ENCODE measurements at regions not wholly inside any gene's neighbourhood (a gene's known extent, or its start where the extent isn't known, plus 50 kb on each side); places are given as distances from the start of the nearest gene placed in this dataset.

DNA sequence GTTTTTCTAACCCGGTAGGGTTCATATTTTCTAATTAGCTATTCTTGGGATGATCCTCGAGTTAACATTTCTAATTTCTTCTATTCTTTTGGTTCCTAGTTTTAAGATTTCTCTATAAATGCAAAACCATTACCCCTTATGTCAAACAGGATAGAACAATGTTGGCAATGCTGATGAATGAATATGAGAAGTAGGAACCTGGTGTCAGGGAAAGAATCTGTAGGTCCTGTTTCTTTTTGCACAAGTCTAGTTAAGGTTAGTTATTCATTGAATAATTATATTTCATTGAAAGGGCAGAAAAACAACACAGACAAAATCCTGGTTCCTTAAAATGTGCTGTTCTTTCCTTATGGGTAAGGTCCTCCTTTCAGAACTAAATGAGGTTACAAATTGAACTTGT is 766.4 kb upstream of the FAM98A start:
- DNase-seq = no peak

DNA sequence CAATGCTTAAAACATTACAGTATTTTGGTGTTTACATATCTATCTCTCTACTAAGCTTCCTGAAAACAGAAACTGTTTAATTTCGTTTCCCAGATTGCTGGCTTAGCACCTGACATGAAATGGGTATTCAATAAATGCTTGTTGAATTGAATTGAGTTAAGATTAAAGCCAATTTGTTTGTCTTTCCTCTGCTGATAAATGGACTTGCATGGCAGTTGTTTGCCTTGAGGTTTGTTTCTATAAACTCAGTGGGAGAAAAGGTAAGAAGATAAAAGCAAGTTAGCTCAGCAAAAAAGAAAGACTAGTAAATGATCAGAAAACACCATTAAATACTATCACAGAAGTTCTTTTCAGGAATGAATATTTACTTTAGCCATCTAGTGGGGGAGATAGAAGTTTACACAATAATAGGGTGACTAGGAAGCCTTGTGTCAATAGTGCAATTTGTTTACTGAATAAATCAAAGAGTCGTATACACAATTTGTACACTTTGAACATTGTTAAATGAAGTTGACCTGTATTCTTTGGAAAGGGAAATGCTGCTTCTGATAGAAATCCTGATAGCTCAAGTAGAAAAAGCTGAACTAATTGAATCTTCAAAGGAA is 754.5 kb upstream of the FAM98A start:
- no peak for DNase-seq

- DNase-seq = no peak
These were observed 750.4 kb upstream of the FAM98A start for GRCh38 chr2:34349527-34349926.

DNA sequence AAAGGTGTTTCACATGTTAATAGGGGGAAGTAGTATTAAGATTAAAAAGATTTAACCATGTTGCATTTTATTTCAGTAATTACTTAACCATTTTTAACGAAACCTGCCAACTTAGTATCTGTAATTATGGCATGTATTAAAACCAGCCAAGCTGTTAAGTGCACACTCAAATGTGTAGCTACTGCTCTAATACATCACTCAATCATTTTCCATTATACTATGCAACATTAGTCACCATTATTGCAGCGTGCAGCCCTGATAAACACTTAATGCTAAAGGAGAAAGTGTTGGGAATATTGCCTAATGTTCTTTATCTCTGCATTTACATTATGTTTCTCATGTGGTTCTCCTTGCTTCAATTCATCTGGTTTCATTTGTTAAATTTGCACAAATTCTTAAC is 745.9 kb upstream of the FAM98A start:
- DNase-seq = no peak

GRCh38 chr2:34340307-34340706 is 741.2 kb upstream of the FAM98A start:
- DNase-seq = no peak

DNA sequence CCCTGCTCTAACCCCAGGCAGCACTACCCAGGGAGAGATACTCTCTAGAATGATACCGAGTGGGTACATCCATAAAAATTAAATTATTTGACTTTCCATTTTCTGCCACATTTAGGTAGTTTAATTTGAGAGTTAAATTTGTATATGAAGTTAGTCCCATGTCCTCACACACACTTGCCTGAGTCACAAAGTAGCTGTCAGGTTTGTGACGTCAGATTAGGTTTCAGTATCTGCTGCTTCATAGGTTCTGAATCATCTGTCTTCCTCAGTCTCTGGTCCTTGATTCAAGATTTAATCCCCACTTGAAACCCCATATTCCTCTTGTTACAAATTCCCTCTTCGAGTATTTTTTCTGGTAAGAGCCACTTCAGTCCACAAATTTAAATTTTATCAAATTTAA is 738.6 kb upstream of the FAM98A start:
- DNase-seq = no peak

DNA sequence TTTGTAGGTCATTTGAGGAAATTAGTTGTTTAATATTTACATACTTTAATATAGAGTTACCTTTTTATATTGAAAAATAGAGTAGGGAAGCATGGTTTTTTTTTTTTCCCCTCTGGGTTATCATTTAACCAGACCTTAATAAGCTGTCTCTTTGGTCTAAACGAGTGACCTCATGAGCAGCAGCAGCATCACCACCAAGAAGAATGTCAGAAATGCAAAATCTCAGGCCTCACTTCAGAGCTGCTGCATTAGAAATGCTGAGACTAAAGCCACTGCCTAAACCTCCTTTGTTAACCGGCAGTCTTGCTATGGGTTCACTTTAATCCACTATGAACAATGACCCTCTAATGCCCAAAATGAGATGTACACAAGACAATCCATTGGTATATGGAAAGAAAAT is 733.7 kb upstream of the FAM98A start:
- no peak for DNase-seq

DNA sequence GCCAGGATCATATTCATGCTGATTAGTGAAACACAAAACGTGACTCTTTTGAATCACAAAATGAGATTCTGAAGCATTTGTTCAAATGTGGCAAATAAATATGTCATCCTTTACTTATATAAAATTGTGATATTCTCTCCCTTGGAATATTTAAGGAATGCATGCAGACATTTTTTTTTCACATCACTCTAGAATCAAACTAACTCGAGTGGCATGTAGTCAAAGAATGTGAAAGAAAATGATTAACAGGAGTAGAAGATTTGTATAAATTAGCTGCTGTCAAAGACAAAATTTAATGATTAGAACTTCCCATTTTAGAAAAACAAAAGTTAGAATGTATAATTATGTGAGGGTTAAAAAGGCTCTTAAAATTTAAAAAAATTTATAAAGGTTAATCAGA is 721.0 kb upstream of the FAM98A start:
- DNase-seq = no peak

- DNase-seq = no peak
These were observed 718.7 kb upstream of the FAM98A start for GRCh38 chr2:34317797-34318196.

DNA sequence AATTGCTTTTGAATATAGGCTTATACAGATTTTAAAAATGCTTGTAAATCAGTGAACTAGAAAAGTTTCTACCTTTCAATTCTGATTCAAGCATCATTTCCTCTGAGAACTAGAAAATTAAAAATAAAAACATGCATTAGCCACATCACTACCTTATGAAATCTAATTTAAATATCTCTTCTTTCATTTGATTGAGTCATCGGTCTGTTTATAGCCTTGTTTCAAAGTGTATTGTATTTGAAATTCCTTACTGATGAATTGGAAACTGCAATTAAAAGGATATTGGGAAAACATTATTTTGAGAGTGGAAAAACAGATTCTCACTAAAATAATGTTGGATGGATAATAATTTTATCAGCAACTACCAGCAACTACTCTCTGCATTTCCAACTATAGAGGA is 717.7 kb upstream of the FAM98A start:
- no peak for DNase-seq

DNA sequence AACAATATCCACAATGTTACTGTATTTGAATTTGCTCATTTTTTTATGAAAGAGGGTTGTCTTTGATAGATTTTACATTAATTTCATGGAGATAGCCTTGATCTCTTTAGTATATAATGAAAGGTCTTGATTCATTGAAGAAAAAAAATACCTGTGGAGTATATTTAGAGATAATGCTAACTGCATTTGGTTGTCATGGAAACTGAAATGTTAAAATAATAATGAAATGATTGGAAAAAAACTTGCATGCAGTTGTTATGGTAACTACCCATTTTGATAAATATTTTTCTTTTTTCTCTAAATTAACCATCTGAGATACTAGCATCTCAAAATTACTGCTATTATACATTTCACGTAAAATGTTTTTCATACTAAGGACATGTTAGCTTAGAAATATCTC is 712.7 kb upstream of the FAM98A start:
- DNase-seq = no peak

DNA sequence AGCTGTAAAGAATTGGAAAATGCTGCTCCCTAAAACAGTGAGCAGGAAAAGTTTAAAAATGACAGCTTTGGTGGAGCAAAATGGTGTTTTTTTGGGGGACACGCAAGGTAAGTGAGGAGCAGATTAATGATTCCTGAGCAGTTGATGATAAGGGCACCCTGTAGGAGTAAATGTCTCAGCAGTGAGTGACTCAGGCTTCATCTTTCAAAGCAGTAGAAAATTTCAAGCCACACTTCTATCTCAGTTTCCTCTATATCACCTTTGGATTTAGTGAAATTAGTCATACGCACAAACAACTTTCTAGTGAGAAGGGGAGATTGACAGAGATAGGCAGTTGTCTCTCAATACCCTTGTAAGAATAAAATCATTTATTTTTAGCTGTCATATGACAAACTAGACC is 709.0 kb upstream of the FAM98A start:
- DNase-seq = no peak

DNA sequence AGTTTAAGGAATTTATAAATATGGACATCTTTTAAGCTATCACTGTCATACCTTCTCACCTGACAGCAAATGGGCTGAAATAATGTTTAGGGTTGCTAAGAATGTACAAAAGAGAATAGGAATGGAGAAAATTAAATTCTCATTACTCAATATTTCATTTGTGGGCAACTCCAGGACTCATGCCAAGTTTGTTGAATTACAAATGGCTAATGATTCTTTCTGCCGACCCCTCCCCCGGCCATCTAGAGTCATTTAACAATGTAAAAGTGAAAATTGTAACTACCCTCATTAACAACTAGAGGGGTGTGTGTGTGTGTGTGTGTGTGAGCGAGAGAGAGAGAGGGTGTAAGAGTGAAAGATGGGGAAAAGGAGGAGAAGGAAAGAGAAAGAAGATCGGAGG is 708.5 kb upstream of the FAM98A start:
- no peak for DNase-seq

DNA sequence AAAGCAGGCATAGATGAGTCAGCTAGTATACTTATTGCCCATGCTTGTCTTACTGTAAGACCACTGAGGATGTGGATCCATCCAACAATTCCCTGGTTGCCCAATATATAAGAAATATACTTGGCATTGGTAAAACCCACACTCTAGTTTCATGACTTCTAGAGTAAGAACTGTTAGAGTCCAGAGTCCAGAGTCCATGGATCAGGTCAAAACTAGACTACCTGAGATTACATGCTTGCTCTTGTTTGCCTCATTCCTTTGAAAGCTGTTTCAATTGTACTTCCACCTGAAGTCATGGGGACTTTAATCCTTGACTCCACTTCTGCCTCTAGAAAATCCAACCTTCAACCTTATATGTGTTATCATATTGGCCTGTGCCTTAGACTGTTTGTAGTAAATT is 707.6 kb upstream of the FAM98A start:
- DNase-seq = no peak

DNA sequence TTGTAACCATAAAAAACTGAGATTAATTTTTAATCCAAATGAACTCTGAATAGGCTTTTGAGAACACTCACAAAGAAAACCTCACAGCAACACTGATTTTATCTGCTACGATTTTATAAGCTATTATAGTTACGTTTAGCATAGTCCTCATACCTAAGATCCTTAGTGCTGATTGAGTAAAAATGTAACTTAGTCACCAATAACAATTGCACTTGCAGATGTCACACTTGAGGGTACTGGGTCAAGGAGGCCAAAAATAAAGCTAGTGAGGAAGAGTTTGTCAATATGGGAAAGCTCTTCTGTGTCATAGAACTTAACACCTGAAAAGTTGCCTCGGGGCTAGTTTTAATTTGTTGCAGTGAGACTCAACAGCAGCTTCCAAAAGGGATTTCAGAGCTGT is 706.5 kb upstream of the FAM98A start:
- DNase-seq = no peak

- DNase-seq = no peak
These were observed 695.9 kb upstream of the FAM98A start for GRCh38 chr2:34294961-34295360.

DNA sequence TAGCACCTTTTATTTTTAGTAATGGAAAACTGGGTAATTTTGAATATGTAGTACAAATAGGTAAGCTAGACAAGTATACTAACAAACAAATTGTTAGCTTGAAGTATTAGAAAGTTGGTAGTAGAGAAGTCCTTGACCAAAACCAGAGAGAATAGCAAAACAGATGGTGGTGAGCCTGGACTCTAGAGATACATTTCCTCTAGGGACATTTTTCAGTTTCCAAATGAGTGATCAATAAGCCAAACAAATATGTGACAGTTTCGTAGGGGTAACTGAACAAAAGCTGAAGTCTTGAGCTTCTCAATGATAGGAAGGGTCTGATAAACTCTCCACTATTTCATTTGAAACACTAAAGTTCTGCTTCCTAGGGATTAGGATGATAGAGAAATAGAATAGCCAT is 692.0 kb upstream of the FAM98A start:
- no peak for DNase-seq

GRCh38 chr2:34288016-34288415 is 688.9 kb upstream of the FAM98A start:
- no peak for DNase-seq

- DNase-seq = no peak
These were observed 681.5 kb upstream of the FAM98A start for GRCh38 chr2:34280606-34281005.

DNA sequence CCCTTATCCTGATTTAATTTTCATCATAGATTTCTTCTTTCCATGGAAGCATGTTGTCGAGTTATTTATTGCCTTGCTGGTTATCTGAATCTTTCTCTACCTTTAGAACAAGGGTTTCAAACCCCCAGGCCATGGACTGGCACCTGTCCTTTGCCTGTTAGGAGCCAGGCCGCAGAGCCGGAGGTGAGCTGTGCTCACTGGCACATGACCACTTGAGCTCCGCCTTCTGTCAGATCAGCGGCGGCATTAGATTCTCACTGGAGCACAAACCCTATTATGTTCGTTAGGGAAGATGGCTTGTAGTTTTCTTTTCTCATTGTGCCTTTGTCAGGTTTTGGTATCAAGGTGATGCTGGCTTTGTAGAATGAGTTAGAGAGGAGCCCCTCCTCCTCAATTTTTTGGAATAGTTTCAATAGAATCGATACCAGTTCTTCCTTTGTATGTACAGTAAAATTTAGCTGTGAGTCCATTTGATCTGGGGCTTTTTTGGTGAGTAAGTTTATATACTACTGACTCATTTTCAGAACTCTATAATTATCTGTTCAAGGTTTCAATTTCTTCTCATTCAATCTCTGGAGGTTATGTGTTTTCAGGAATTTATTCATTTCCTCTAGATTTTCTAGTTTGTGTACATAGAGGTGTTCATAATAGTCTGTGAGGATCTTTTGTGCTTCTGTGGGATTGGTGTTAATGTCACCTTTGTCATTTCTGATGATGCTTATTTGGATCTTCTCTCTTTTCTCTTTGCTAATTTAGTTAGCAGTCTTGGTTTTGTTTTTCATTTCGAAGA is 668.0 kb upstream of the FAM98A start:
- DNase-seq = no peak

GRCh38 chr2:34261701-34262100 is 662.6 kb upstream of the FAM98A start:
- DNase-seq = no peak

GRCh38 chr2:34254272-34254878 is 655.3 kb upstream of the FAM98A start:
- DNase-seq = no peak

- DNase-seq = no peak
These were observed 653.0 kb upstream of the FAM98A start for GRCh38 chr2:34252111-34252510.

DNA sequence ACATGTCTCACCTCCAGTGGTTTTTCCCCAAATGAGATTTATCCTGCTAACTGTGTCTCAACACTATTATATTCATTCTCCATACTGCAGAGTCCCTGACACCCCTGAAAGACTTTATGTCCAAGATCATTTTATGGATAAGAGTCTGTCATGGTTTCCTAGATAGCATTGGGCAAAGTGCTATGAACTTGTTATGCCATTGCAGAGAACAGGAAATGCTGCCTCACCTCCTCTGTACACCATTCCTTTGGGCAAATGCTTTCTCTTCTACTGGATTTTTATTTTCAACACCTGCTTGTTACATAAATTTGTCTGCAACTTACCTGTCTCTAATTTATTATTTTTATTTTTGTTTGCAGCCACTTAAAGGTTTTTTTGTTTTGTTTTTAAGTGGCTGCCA is 652.5 kb upstream of the FAM98A start:
- no peak for DNase-seq

- no peak for DNase-seq
These were observed 645.1 kb upstream of the FAM98A start for GRCh38 chr2:34244195-34244594.
